Activated CD4-positive, CD25-positive, alpha-beta regulatory T cell treated with anti-CD3 and anti-CD28 coated beads, Interleukin-2, amount 50 U/mL, for 24 hours (primary cell): ENCODE measurements at regions not wholly inside any gene's neighbourhood (a gene's known extent, or its start where the extent isn't known, plus 50 kb on each side); places are given as distances from the start of the nearest gene placed in this dataset.

Source experiments
- ATAC-seq, 2 donors: fragments of 150-1000 bp; cut with Tn5 transposase; one replicate each; pipeline ENCODE4 v1.10.0; 2021; ENCODE audit warnings: mild to moderate bottlenecking in 1 of 2, moderate library complexity in 1 of 2

GRCh38 chr5:92594031-92594430, 987.0 kb downstream of the NR2F1-AS1 start:
- ATAC-seq = no peak

- ATAC-seq = no peak
Observed at GRCh38 chr5:92588876-92589275, 992.1 kb downstream of the NR2F1-AS1 start.

GRCh38 chr5:92581690-92582089, 999.3 kb downstream of the NR2F1-AS1 start:
- ATAC-seq = no peak

GRCh38 chr5:92581249-92581648, 999.8 kb downstream of the NR2F1-AS1 start:
- no peak for ATAC-seq

- no peak for ATAC-seq
Observed at GRCh38 chr5:92580814-92581213, 1000.2 kb downstream of the NR2F1-AS1 start.

- no peak for ATAC-seq
Observed at GRCh38 chr5:92574023-92574422, 1007.0 kb downstream of the NR2F1-AS1 start.

GRCh38 chr5:92568522-92568921, 1012.5 kb downstream of the NR2F1-AS1 start:
- ATAC-seq = no peak

- ATAC-seq = no peak
Observed at GRCh38 chr5:92567831-92568450, 1013.1 kb downstream of the NR2F1-AS1 start.

- ATAC-seq = no peak
Observed at GRCh38 chr5:92566113-92566786, 1014.8 kb downstream of the NR2F1-AS1 start.

- no peak for ATAC-seq
Observed at GRCh38 chr5:92565673-92566072, 1015.3 kb downstream of the NR2F1-AS1 start.

GRCh38 chr5:92562065-92562464, 1019.0 kb downstream of the NR2F1-AS1 start:
- ATAC-seq = no peak

- no peak for ATAC-seq
Observed at GRCh38 chr5:92561411-92561959, 1019.5 kb downstream of the NR2F1-AS1 start.

GRCh38 chr5:92560698-92561401, 1020.2 kb downstream of the NR2F1-AS1 start:
- no peak for ATAC-seq

- no peak for ATAC-seq
Observed at GRCh38 chr5:92559781-92560180, 1021.2 kb downstream of the NR2F1-AS1 start.

- no peak for ATAC-seq
Observed at GRCh38 chr5:92559331-92559730, 1021.7 kb downstream of the NR2F1-AS1 start.

GRCh38 chr5:92556747-92557146, 1024.3 kb downstream of the NR2F1-AS1 start:
- no peak for ATAC-seq

- no peak for ATAC-seq
Observed at GRCh38 chr5:92554447-92555085, 1026.5 kb downstream of the NR2F1-AS1 start.

- no peak for ATAC-seq
Observed at GRCh38 chr5:92553326-92553725, 1027.7 kb downstream of the NR2F1-AS1 start.

- no peak for ATAC-seq
Observed at GRCh38 chr5:92552206-92553160, 1028.5 kb downstream of the NR2F1-AS1 start.

GRCh38 chr5:92548346-92548745, 1032.7 kb downstream of the NR2F1-AS1 start:
- no peak for ATAC-seq

- ATAC-seq = no peak
Observed at GRCh38 chr5:92544596-92544995, 1036.4 kb downstream of the NR2F1-AS1 start.

- ATAC-seq = no peak
Observed at GRCh38 chr5:92544036-92544435, 1037.0 kb downstream of the NR2F1-AS1 start.
